Kidney capillary endothelial cell (primary cell): ENCODE measurements at regions not wholly inside any gene's neighbourhood (a gene's known extent, or its start where the extent isn't known, plus 50 kb on each side); places are given as distances from the start of the nearest gene placed in this dataset.

Experiments
- DNase-seq: peaks from one replicate; pipeline ENCODE4 v3.0.0-alpha.2; 2018; ENCODE audit warnings: low spot score

DNA sequence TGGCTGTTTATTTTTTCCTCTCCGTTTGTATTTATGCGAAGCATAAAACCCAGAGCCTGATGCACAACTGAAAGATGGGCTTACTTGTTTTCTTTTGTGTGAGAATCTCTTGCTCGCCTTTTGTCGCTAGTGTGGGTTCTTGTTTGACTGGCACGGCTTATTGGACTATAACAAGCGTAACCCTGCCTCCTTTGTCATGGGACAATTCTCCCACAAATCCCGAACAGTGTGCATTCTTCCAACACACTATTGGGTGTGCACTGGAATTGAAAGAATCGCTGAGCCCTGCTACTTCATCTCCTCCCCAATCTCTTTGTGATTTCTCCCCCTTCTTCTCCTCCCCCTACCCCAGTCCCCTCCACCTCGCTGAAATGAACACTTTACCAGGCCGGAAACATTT is 110.8 kb downstream of the ZIC5 start:
- DNase-seq: no peak

DNA sequence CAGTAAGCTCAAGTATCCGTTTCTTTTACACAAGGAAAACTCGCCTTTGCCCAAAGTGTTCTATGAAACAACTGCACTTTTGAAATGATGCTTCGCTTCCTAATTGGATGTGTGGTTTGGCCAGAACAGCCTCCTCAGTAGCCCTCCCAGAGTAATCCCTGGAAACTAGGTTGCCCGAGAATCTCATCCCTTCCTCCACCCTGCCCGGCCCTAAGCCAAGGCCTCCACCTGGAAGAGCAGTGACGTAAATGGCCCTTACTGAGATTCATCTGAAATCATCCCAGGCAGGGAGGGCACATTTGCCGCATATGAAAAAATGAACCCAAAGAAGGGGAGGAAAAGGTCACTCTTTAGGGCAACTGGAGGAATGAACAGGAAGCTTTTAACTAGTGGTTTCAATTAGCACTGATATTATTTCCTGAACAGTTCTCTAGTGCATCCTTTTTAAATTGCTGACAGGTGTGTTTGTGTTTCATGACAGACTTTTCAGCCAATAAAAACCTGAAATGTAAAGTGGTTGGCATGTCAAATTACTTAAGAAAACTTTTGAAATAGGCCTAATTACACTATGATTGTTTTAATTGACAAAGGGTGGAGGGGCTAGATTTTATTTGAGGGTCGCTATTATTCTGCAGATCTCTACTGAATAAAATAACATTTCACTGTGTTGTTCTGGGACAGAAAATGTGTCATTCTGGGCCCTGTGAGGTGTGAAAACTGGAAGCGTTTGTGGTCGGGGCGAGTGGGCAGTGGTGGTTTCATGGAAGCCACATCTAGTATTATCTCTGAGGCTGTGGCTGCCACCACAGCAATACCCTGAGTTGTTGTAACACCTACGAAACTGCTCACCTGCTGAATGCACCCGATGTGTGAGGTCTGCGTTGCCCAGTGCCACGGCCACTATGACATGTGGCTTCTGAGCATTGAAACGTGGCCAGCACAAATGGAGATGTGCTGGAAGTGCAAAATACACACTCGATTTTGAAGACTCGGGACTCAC is 112.1 kb downstream of the ZIC5 start:
- DNase-seq: no peak

DNA sequence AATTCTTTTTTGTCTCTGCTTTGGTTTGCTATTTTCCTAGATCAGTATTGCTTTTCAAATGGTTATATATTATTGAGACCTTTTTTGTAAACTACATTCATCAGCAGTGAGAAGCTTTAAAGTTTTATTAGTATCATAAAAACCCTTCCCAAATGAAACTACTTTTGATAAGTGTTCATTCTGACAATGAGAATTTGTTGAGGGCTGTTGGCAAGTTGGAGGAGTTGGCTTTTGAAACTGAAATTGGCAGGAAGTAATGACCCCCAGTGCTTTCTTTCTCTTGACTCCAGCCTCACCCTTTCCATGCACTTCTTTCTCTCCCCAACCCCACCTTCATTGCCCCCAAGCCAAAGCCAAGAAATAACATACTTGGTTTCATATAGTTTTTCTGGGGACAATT is 113.8 kb downstream of the ZIC5 start:
- DNase-seq: no peak

DNA sequence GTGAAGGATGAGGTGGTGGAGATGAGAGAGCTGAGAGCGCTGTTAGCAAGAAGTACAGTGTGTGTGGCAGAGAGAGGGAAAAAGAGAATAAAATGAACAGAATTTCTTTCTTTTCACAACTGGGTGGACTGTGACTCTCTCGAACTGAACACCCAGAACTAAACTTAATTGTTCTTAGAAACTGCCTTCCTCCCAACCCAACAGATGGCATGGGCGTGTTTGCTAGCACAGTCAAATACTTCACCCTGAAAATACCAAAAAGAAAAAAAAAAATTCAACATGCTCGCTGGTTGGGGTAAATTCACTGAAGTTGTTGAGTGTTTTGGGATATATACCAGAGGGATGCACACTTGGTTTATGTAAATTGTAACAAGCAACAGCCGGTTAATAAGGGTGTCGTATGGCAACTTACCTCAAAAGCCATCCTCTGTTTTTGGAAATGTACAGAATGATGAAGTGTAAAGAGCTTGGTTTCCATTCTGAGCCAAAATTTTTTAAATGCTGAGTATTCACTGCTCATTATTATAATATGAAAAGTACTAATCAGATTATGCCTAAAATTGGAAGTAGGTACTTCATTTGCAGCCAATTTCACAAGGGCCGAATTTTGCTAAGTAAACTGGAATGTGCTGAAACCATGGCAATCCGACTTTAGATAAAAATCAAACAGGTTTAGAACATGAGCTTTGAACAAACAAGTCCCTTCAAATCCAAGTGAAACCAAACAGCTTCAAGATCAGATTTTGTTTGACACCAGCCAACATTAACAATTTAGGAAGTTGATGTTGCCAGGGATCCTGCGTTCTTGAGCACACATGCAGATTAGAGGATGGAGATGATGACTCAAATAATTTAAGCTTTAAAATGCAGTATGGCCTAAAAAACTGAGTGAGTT is 115.8 kb downstream of the ZIC5 start:
- no peak for DNase-seq

DNA sequence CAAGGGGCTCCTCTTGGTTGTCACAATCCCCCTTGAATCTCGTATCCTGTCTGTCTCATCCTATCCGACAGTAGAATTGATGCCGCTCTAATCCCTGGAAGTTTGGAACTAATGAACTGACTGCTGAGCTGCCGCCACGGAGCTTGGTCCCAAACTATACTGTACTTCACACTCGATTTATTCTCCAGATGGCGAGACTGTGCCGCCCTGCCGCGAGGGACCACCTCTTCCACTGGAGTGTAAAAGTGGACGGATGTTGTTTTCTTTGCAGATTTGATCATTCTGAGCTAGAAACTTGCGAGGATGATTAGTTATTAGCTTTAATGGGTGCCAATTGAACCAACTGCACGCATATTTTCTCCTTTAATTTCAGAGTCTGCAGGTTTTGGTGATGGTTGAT is 117.2 kb downstream of the ZIC5 start:
- no peak for DNase-seq

DNA sequence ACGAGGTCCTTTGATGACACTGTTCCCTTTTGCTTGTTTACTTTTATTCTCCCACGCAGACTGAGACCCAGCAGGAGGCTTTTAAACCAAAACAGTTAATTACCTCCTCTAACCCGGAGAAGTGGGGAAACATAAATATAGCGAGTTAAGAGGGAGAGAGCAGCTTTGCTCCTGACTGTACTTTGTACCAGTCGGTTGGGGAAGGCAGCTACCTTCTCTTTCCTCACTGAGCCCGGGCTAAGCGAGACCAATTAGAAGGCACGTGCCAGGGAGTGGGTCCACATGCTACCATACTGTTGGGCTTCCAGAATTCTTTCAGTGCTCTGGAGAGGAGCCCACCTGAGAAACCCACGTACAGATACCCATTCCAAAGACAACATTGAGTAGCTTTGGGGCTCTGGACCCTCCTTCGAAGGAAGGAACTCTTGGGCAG is 124.2 kb downstream of the ZIC5 start:
- no peak for DNase-seq

DNA sequence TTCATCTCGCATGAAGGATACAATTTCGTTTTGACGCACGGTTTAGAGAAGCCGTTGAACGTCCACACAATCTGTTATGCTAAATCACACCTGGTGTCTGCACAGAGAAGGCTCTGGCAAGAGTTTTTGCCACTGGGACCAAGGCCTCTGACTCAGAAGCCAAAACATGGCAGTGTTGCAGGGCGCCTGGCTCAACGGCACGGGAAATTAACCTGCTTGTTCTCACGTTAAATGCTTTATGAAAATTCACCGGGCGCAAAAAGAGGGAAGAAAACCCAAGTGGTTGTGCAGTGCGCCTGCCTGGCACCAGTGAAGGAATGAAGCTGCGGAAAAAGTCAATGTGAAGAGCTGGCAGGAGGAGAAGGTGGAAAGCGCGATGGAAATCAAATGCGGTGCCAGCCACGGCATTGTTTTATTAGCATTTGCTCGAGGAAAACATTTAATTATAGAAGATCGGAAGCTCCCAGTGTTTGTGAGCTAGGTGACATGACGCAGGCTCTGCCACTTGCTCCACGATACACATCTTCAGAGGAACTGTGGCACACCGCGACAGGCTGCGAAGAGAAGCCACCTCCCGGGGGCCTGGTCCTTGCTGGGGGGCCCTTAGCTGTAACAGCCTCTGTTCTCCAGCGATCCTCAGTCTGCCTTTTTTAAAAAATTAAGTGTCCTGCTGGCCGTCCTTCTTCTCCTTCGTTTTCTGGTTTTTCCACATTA is 126.2 kb downstream of the ZIC5 start:
- no peak for DNase-seq

DNA sequence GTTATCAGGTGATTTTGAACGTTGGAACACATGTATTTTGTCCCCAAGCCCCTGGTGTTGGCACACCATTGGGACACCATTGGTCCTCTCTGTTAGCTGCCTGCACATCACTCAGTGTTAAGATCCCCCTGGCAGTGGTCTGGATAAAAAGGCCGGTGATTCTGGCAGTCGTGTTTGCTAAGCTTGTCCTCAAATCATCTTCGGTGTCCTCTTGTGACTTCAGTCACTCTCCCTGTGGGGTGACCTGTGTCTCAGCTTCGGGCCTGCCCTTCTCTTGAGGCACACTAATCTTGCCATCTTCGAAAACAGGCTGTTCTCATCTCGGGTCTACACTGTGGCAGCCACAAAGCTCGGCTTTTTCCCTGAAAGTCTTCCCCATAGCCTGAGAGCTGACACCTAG is 127.1 kb downstream of the ZIC5 start:
- no peak for DNase-seq

- no peak for DNase-seq
Measured at GRCh38 chr13:99843872-99844271, 127.7 kb downstream of the ZIC5 start.

DNA sequence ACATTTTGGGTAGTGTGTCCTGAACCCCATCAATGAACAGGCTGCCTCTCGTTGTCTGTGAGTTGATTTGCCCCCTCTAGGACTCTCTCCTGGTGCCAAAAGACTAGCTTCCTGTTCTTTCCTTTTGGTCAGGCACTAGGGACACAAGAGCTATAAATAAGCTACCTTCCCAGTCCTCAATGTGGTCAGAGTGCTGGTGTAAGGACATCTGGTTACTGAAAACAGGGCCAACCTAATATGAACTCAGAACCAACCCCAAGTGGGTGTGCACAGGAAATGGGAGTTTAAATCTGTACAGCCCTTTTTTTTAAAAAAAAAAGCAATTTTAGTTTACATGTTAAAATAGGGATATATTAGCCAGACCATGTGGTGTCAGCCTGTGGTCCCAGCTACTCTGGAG is 129.2 kb downstream of the ZIC5 start:
- no peak for DNase-seq

DNA sequence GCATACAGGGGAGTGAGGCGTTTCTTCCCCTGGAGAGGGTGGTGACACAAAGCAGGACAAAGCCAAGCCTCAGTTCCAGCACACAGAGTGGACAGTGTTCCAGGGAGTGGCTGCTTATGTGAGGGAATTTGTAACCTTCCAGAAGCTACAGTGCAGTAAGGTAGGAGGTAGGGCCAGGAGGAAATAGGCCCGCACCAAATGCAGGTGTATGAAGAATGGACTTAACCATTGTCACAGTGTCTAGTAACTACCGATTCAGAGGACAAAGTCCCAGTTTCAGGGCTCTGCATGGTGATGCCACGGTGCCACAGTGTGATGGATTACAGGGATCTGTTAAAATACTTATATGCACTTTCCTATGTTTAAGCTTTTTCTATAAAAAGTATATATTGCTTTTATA is 135.3 kb downstream of the ZIC5 start:
- no peak for DNase-seq

DNA sequence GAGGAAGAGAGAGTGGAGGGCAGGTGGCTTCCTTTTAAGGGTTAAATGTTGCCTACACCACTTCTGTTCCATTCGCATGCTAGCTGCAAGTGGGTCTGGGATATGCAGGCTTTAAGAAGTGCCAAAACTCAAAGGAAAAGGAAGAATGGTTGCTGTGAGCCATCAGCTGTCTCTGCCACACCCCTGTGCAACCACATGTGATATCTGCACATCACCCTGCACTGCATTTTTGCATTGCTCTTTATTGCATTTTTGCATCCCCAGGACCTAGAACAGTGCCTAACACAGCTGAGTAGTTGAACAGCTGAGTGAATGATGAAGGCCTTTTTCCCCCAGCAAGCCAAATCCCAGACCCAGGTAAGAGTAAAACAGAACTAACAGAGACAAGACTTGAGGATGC is 136.1 kb downstream of the ZIC5 start:
- no peak for DNase-seq

- DNase-seq: no peak
Measured at GRCh38 chr13:99834246-99834645, 137.3 kb downstream of the ZIC5 start.

- DNase-seq: no peak
Measured at GRCh38 chr13:99832347-99832746, 139.2 kb downstream of the ZIC5 start.

DNA sequence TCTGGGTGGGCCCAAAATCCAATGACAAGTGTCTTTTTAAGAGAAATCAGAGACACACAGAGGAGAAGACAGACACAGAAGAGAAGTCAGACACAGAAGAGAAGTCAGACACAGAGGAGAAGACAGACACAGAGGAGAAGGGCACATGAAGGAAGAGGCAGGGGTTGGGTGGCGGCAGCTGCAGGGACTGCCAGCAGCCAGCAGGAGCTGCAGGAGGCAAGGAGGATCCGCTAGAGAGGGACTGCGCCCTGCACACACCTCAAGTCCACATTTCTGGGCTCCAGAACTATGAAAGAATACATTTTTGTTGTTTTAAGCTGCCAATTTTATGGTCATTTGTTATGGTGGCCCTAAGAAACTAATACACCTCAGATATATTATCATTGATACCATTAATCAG is 140.6 kb downstream of the ZIC5 start:
- no peak for DNase-seq

DNA sequence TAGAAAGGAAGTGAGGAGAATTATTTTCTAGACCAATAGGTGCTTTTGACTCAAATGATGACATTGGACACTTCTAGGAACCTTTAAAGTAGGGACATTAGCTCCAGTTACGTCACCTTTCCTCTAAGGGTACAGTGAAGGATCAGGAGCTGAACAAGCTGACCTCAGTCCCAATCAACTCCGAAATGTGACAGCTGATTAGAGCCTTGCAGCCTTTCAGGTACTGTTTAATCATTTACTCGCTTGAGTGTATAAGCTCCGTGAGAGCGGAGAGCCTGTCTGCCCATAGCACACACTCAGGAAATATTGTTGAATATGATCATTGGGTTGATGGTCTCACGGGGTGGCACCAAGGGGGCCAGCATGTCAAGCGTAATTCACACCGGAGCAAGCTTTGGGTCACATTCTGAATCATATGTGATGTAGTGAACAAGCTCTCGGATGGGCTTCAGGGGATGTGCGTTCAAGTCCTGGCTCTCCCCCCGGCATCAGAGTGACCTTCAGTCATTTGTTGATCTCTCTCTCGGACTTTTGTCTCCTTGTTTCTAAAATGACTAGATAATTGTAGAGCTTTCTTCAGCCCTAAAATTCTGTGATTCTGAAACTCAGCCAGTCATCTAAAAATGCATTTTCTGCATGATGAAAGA is 141.9 kb downstream of the ZIC5 start:
- no peak for DNase-seq

- DNase-seq: no peak
Measured at GRCh38 chr13:99829161-99829560, 142.4 kb downstream of the ZIC5 start.

DNA sequence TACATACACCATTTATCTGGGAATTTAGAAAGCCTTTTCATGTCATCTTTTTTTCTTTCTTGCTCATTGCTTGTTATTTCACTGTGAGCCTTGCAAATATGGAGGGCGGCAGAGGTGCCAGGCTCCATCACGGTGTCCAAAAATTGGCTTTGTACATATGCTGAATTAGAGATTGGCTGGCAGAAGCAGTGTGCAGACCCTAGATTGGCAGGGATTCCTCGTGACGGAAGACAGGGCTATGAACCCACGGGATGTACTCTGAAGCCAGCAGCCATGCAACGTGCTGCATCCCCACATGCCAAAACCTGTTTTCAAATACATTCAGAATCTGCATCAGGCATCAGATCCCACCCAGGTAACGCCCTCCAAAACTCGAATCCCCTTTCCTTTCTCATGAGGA is 142.8 kb downstream of the ZIC5 start:
- DNase-seq: no peak

- DNase-seq: no peak
Measured at GRCh38 chr13:99828123-99828522, 143.4 kb downstream of the ZIC5 start.

- no peak for DNase-seq
Measured at GRCh38 chr13:99827011-99827772, 144.4 kb downstream of the ZIC5 start.

GRCh38 chr13:99823961-99824360 is 147.6 kb downstream of the ZIC5 start:
- DNase-seq: no peak
